ENCODE measurements at regions not wholly inside any gene's neighbourhood (a gene's known extent, or its start where the extent isn't known, plus 50 kb on each side); places are given as distances from the start of the nearest gene placed in this dataset.

DNA sequence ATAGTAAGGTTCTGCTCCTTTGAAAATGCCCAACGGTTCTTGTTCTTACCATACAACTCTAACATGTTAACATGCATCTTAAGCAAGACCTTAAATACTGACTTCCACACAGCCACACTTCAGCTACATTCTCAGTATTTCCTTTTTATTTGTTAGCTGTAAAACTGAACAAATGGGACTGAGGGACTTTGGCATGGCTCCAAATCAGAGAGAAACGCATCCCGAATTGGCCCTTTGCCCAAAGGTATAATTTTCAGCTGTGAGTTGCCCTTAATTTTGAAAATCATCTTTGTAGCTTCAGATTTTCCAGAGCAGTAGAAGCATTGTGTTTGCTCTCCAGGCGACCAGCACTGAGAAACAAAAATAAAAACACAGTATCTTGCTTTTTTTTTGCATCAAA, 56.4 kb downstream of the NEUROD6 start:
- TF ChIP-seq, protein P1, sequence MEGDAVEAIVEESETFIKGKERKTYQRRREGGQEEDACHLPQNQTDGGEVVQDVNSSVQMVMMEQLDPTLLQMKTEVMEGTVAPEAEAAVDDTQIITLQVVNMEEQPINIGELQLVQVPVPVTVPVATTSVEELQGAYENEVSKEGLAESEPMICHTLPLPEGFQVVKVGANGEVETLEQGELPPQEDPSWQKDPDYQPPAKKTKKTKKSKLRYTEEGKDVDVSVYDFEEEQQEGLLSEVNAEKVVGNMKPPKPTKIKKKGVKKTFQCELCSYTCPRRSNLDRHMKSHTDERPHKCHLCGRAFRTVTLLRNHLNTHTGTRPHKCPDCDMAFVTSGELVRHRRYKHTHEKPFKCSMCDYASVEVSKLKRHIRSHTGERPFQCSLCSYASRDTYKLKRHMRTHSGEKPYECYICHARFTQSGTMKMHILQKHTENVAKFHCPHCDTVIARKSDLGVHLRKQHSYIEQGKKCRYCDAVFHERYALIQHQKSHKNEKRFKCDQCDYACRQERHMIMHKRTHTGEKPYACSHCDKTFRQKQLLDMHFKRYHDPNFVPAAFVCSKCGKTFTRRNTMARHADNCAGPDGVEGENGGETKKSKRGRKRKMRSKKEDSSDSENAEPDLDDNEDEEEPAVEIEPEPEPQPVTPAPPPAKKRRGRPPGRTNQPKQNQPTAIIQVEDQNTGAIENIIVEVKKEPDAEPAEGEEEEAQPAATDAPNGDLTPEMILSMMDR (IDR thresholded peaks at IDR 0.05; ENCODE audit: insufficient read depth, low read depth, low read length, missing control alignments), result no peak
- no peak for DNase-seq (ENCODE audit: low read depth)
- no peak overlapping the region for H3K4me3 ChIP-seq (ENCODE audit: low read depth, low read length)

DNA sequence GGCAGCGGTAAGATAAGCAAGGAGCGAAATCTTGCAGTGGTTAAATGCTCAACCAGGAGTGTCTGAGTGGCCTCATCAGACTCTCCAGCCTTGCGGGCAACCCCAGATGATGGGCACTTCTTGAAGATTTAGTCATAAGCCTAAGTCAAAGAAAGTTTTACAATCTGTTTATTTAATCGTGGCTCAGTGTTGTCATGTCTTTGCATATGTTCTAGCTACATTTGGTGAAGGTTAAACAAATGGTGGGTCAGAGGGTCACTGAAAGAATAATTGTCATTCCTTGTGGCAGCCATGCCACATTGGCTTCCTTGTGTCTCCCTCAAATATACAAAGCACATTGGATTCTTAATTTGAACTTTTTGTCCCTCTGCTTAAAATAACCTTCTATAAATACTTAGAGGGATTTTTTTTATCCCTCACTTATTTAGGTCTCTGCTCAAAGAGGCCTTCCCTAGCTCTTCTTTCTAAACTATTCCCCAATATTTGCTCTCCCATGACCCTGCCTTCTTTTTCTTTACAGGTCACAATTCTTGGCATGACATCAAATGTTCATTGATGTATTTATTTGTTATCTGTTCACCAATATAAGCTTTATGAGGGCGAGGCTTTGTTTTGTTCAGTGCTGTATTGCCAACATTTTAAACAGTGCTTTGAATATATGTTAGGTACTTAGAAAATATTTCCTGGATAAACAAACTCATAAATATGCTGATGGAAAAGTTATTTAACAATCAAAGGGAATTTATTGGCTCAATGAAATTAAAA, 68.7 kb downstream of the NEUROD6 start:
- H3K4me3 ChIP-seq (ENCODE audit: low read depth, low read length), result no peak overlapping the region
- DNase-seq (ENCODE audit: low read depth), result no peak
- TF ChIP-seq, protein P1 (IDR thresholded peaks at IDR 0.05; ENCODE audit: insufficient read depth, low read depth, low read length, missing control alignments), result no peak

DNA sequence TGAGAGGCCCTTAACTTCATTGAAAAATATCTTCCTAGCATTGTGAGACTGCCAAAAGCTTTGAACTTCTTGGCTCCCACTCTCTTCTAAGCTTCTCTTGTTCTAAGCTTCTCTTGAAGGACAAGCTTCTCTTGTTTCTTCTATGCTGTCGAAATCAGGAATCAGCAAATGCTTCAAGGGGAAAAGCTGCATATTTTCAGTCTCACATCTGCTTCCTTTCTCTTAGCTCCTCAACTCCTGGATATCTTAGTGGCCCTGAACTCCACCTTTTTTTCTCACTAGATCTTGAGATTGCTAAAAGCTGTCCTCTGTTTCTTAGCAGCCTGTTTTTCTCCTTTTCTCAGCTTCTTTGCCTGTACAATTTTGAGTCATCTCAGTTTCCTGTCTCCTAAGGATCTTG, 73.0 kb downstream of the NEUROD6 start:
- DNase-seq (ENCODE audit: low read depth), result no peak
- TF ChIP-seq, protein P1 (IDR thresholded peaks at IDR 0.05; ENCODE audit: insufficient read depth, low read depth, low read length, missing control alignments), result no peak
- no peak overlapping the region for H3K4me3 ChIP-seq (ENCODE audit: low read depth, low read length)

DNA sequence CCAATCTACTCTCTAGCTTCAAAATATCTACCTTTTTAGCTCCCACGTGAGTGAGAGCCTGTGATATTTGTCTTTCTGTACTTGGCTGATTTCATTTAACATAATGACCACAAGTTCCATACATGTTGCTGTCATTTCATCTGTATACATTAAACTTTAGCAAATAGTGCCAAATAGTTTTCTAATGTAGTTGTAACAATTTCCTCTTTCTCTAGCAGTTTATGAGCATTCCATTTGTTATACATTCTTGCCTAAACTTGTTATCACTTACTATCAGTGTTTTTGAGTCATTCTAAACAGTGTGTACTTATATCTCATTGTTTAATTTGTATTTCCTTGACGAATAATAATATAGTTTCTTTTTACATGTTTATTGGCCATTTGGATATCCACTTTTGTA, 77.2 kb downstream of the NEUROD6 start:
- TF ChIP-seq, protein P1 (IDR thresholded peaks at IDR 0.05; ENCODE audit: insufficient read depth, low read depth, low read length, missing control alignments), result no peak
- no peak for DNase-seq (ENCODE audit: low read depth)
- no peak overlapping the region for H3K4me3 ChIP-seq (ENCODE audit: low read depth, low read length)

DNA sequence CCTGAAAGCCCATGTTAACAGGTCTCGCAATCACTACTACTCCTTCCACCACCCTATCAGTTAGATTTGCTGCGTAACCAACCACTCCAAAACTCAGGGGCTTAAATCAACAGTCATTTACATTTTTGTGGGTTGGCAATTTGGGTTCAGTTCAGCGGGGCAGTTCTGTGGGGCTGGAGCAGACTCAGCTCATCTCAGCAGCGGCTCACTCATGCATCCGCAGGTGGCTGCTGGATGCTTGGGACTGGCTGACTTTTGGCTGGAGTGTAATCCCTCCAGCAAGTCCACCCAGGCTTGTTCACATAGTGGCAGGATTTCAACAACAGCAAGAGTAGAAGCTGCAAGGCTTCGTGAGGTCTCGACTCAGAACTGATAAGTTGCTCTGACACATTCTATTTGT, 79.2 kb downstream of the NEUROD6 start:
- TF ChIP-seq, protein P1 (IDR thresholded peaks at IDR 0.05; ENCODE audit: insufficient read depth, low read depth, low read length, missing control alignments), result no peak
- DNase-seq (ENCODE audit: low read depth), result no peak
- H3K4me3 ChIP-seq (ENCODE audit: low read depth, low read length), result no peak overlapping the region

DNA sequence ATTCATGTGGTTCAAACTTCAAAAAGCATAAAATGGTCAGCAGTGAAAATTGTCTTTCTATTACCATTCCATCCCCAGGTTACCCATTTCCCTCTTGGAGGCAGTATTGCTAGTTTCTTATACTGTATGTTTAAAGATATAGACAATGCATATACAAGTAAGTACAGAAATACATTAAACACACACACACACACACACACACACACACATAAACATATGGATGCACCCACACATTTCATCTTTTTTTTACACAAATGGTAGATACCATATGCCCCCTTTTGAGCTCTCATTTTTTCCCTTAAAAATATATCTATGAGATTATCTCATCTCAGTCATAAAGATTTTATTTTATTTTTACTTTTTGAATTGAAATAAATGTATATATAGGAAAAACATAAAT, 79.7 kb downstream of the NEUROD6 start:
- TF ChIP-seq, protein P1 (IDR thresholded peaks at IDR 0.05; ENCODE audit: insufficient read depth, low read depth, low read length, missing control alignments), result no peak
- DNase-seq (ENCODE audit: low read depth), result no peak
- no peak overlapping the region for H3K4me3 ChIP-seq (ENCODE audit: low read depth, low read length)

DNA sequence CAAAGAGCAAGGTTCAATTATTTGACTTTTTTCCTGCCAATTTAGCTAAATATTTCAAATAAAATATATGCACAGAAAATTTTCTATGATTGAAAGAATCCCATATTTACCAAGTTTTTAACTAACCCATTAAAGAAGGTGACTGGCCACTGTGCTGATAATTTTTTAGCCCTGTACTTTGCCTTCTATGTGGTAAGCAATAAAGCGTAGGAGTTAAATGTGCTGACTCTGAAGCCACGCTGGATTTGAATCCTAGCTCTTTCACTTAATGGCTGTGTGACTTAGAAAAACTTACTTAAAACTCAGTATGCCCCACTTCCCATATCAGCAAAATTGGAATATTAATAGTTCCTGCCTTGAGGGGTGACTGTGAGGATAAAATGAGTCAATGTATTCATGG, 82.1 kb downstream of the NEUROD6 start:
- TF ChIP-seq, protein P1 (IDR thresholded peaks at IDR 0.05; ENCODE audit: insufficient read depth, low read depth, low read length, missing control alignments), result no peak
- DNase-seq (ENCODE audit: low read depth), result no peak

More for the DNA sequence above, 82.1 kb downstream of the NEUROD6 start:
- no peak overlapping the region for H3K4me3 ChIP-seq (ENCODE audit: low read depth, low read length)
